Mucosa of descending colon (tissue), 3 donors: ENCODE measurements at regions not wholly inside any gene's neighbourhood (a gene's known extent, or its start where the extent isn't known, plus 50 kb on each side); places are given as distances from the start of the nearest gene placed in this dataset.

Experiments used
- ATAC-seq: fragments of 200-7000 bp; cut with Tn5 transposase; one replicate; pipeline ENCODE4 v1.9.1; 2020; ENCODE audit warnings: mild to moderate bottlenecking, moderate library complexity
- DNase-seq, 3 donors: peaks; one replicate each; pipeline ENCODE4 v3.0.0-alpha.2; 2020
- H3K36me3 ChIP-seq: fragments of 200-600 bp; one replicate; pipeline ENCODE4 v1.8.0; 2021; ENCODE audit warnings: low read depth, mild to moderate bottlenecking
- H3K4me1 ChIP-seq: fragments of 200-600 bp; one replicate; pipeline ENCODE4 v1.8.0; 2021; ENCODE audit warnings: low read depth, mild to moderate bottlenecking
- H3K4me3 ChIP-seq: fragments of 200-600 bp; one replicate; pipeline ENCODE4 v1.8.0; 2021; ENCODE audit warnings: mild to moderate bottlenecking
- H3K9me3 ChIP-seq: fragments of 200-600 bp; one replicate; pipeline ENCODE4 v1.8.0; 2021; ENCODE audit warnings: mild to moderate bottlenecking
- CTCF ChIP-seq: fragments of 200-600 bp; IDR thresholded peaks from one replicate; pipeline ENCODE4 v1.8.0; 2022; ENCODE audit warnings: antibody characterized with exemption, mild to moderate bottlenecking
- intact Hi-C, 2 donors: fragments of 100-400 bp; cut with DNase I in 1 of 2; cut with micrococcal nuclease in 1 of 2; formaldehyde crosslinking; loops; one replicate each; pipeline versions ENCODE4 v1.11.0 to v1.11.1; 2022; cut with DNase I, micrococcal nuclease
- donor health status: DM: no; HTN: no; CAD: no; lungs with moderate emphysema.
- donor health status: DM: no; HTN: no; CAD: no.
- donor health status: DM: no; HTN: yes; CAD: no.

GRCh38 chr7:67947191-67947590 is 950.6 kb downstream of the TYW1 start:
- ATAC-seq = no peak
- H3K4me1 ChIP-seq = no peaks in the 10 kb centered on the region
- no peak for DNase-seq
- H3K9me3 ChIP-seq = peaks cover 67% of the 10 kb centered on the region
- H3K4me3 ChIP-seq = no peak overlapping the region
- TF ChIP-seq CTCF = no peak
- no peaks in the 10 kb centered on the region for H3K36me3 ChIP-seq
- intact Hi-C loops = no loop called here

DNA sequence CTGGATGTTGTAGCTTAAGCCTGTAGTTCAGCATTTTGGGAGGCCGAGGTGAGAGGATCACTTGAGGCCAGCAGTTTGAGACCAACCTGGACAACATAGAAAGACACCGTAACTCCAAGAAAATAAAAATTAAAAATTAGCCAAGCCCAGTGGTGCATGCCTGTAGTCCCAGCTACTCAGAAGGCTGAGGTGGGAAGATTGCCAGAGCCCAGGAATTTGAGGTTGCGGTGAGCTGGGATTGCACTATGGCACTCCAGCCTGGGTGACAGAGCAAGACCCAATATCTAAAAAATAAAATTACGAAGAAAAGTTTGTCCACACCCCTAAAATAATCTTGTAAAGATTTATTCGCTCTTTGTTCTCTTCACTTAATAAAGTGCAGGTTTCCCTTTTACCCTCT is 951.0 kb downstream of the TYW1 start:
- Histone ChIP-seq H3K4me1 (no peaks in the 10 kb centered on the region), H3K9me3 (peaks cover 66% of the 10 kb centered on the region), H3K4me3 (no peak overlapping the region), H3K36me3 (no peaks in the 10 kb centered on the region)
- ATAC-seq (no peak), DNase-seq (no peak)
- intact Hi-C loops = no loop called here
- no peak for TF ChIP-seq CTCF

DNA sequence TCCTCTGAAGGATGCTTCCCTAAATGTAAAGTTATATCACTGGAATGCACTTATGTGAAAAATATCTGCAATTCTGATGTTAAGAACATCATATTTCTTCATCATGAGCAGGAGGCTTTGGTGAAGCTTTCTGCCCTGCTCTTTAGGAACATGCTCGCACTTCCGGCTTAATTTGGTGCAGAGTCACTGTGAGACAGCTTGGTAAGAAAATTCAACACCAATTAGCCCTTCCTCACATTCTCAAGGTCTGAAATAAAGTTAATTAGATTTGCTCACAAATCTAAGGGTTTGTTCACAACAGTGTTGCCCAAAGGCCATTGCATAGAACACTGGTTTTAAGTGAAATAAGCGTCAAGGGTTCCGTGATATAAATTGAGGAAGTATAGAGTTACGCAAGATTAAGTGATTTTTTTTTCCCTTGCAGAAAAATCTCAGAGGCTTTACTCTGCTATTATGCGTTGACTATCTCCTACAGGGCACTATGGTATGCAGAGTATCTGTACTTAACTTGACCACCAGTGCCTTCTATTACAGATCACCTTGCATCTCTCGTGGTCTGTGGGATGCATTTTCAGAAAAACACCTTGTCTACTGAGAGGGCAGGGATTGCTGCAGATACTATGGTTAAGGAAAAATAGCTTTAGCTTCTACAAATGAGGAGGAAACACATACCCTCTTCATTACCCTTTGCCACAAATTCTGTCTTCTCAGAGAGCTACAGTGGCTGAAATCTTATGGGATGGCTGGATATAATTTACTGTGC is 953.9 kb downstream of the TYW1 start:
- ATAC-seq (no peak), DNase-seq (no peak)
- peaks cover 67% of the 10 kb centered on the region for H3K9me3 ChIP-seq
- H3K36me3 ChIP-seq = no peaks in the 10 kb centered on the region
- no peak for TF ChIP-seq CTCF
- intact Hi-C loops = no loop called here
- H3K4me1 ChIP-seq = no peaks in the 10 kb centered on the region
- H3K4me3 ChIP-seq = no peak overlapping the region

DNA sequence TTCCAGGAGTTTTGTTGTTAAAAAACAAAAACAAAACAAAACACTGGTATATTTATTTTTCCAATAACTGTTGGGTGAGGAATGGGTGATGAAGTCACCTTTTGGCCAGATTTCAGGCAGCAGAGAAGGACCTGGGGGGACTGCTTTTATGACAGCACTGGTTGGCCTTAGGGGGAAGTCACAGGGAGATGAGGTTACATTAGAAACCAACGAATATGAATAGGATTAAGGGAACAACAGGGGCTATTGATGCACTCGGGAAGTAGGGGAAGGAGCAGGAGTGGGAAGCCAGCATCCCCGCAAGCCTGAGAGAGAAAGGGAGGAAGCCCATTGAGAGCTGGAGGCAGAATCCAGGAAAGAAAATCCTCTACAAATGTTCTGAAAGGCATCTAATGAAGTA is 958.4 kb downstream of the TYW1 start:
- H3K4me1 ChIP-seq = no peaks in the 10 kb centered on the region
- peaks cover 65% of the 10 kb centered on the region for H3K9me3 ChIP-seq
- ATAC-seq = no peak
- H3K4me3 ChIP-seq = no peak overlapping the region
- intact Hi-C loops = no loop called here
- no peak for DNase-seq
- no peaks in the 10 kb centered on the region for H3K36me3 ChIP-seq
- no peak for TF ChIP-seq CTCF

GRCh38 chr7:67962863-67963262 is 966.2 kb downstream of the TYW1 start:
- intact Hi-C loops = no loop called here
- TF ChIP-seq CTCF = no peak
- DNase-seq (no peak), ATAC-seq (no peak)
- H3K4me1 ChIP-seq = no peaks in the 10 kb centered on the region
- H3K36me3 ChIP-seq = no peaks in the 10 kb centered on the region
- H3K4me3 ChIP-seq = no peak overlapping the region
- H3K9me3 ChIP-seq = peaks cover 55% of the 10 kb centered on the region

- no peak for ATAC-seq
- intact Hi-C loops = no loop called here
- no peaks in the 10 kb centered on the region for H3K4me1 ChIP-seq
- no peak overlapping the region for H3K4me3 ChIP-seq
- peaks cover 31% of the 10 kb centered on the region for H3K9me3 ChIP-seq
- no peak for DNase-seq
- H3K36me3 ChIP-seq = no peaks in the 10 kb centered on the region
- no peak for TF ChIP-seq CTCF
Measured at GRCh38 chr7:67976490-67976889, 979.9 kb downstream of the TYW1 start.
